ENCODE measurements at regions not wholly inside any gene's neighbourhood (a gene's known extent, or its start where the extent isn't known, plus 50 kb on each side); places are given as distances from the start of the nearest gene placed in this dataset.

- Histone ChIP-seq H3K9me3 (no peaks in the 10 kb centered on the region), H3K4me1 (peaks cover 33% of the 10 kb centered on the region), H3K4me3 (no peak overlapping the region), H3K4me2 (peak overlapping the region; percentile 44), H3K27ac (peak overlapping the region; percentile 38 to 80; a peak in 5 of 6 replicates)
- 32% methylated on average over 6 of the region's 6 CpGs for WGBS (ENCODE audit: missing lambda C conversion rate)
- CTCF ChIA-PET, result no interaction called here
- ATAC-seq, result peak in 1 of 2 experiments; percentile 28; a peak in 1 of 6 replicates
- TF ChIP-seq ZFP36 (IDR thresholded peaks at IDR 0.05; ENCODE audit: borderline replicate concordance, partially characterized antibody), result no peak
- no peak for TF ChIP-seq BHLHE40 (IDR thresholded peaks at IDR 0.05; ENCODE audit: low read depth, low read length)
- no peak for TF ChIP-seq HDAC2 (IDR thresholded peaks at IDR 0.05)
- no peak for TF ChIP-seq KDM1A (IDR thresholded peaks at IDR 0.05; ENCODE audit: low read depth)
- TF ChIP-seq CHD4 (IDR thresholded peaks at IDR 0.05; ENCODE audit: borderline replicate concordance), result no peak
- no peak for TF ChIP-seq ZSCAN20 (CRISPR knock-in tag; IDR thresholded peaks at IDR 0.05)
- no peak for TF ChIP-seq RNF2 (IDR thresholded peaks at IDR 0.05; ENCODE audit: borderline replicate concordance, low read depth)
- no peak for TF ChIP-seq MAFK (IDR thresholded peaks at IDR 0.05; ENCODE audit: partially characterized antibody)
- no peak for TF ChIP-seq NFE2L2 (conservative IDR thresholded peaks at IDR 0.05; ENCODE audit: low read length)
- no peak for TF ChIP-seq CHD2 (IDR thresholded peaks at IDR 0.05; ENCODE audit: low read length, partially characterized antibody)
- POLR2A ChIA-PET, result no interaction called here
- peak in 1 of 2 experiments; percentile 36 for DNase-seq (ENCODE audit: low read depth in 1 of 2, low spot score in 1 of 2)
- FAIRE-seq, result no peak
These were observed 104.0 kb upstream of the CARMIL1 start for GRCh38 chr6:25175196-25175595.

GRCh38 chr6:25175681-25176080, 103.5 kb upstream of the CARMIL1 start:
- peak overlapping the region; percentile 44 for H3K4me2 ChIP-seq
- TF ChIP-seq RAD21 (conservative IDR thresholded peaks at IDR 0.05 in 1 of 2, IDR thresholded peaks at IDR 0.05 in 1 of 2), result 0 out of 5 replicates have a peak, but pooled peaks of 1 of the 2 experiments have one; percentile 16
- no peak for TF ChIP-seq FOSB (CRISPR knock-in tag; IDR thresholded peaks at IDR 0.05)
- ATAC-seq (no peak), DNase-seq (ENCODE audit: low read depth in 1 of 2, low spot score in 1 of 2) (peak in 1 of 2 experiments; percentile 19), FAIRE-seq (no peak)
- WGBS (ENCODE audit: missing lambda C conversion rate), result 70% methylated on average over 2 of the region's 2 CpGs
- no peaks in the 10 kb centered on the region for H3K9me3 ChIP-seq
- peak overlapping the region; percentile 38 to 80; a peak in 4 of 6 replicates for H3K27ac ChIP-seq
- peaks cover 33% of the 10 kb centered on the region for H3K4me1 ChIP-seq
- no peak overlapping the region for H3K4me3 ChIP-seq
- ChIA-PET POLR2A (no interaction called here), CTCF (no interaction called here)

- POLR2A ChIA-PET, result no interaction called here
- Histone ChIP-seq H3K4me1 (peaks cover 33% of the 10 kb centered on the region), H3K27ac (no peak overlapping the region), H3K9me3 (no peaks in the 10 kb centered on the region), H3K4me3 (no peak overlapping the region), H3K4me2 (no peak overlapping the region)
- FAIRE-seq, result no peak
- DNase-seq (ENCODE audit: low read depth in 1 of 2, low spot score in 1 of 2), result no peak
- CTCF ChIA-PET, result no interaction called here
- no peak for TF ChIP-seq CBX2 (IDR thresholded peaks at IDR 0.05; ENCODE audit: borderline replicate concordance, low read depth)
- TF ChIP-seq HOXB5 (CRISPR knock-in tag; IDR thresholded peaks at IDR 0.05), result no peak
- no peak for TF ChIP-seq POLR2AphosphoS2 (conservative IDR thresholded peaks at IDR 0.05; ENCODE audit: low read length)
- TF ChIP-seq TP53 (CRISPR knock-in tag; IDR thresholded peaks at IDR 0.05), result no peak
- no peak for TF ChIP-seq BCL3 (IDR thresholded peaks at IDR 0.05)
- ATAC-seq, result no peak
These were observed 102.7 kb upstream of the CARMIL1 start for GRCh38 chr6:25176466-25176865.

- no peak for DNase-seq (ENCODE audit: low read depth in 1 of 2, low spot score in 1 of 2)
- no peak overlapping the region for H3K4me3 ChIP-seq
- POLR2A ChIA-PET, result interaction anchor here (0.6 kb wide), 1 partner anchor 16 kb away, joined by 8 read pairs; no protein-coding TSS in a partner anchor
- no peak for ATAC-seq
- no peak overlapping the region for H3K27ac ChIP-seq
- no peak for FAIRE-seq
- CTCF ChIA-PET, result no interaction called here
- H3K9me3 ChIP-seq, result no peaks in the 10 kb centered on the region
- 100% methylated on average over 1 of the region's 1 CpG for WGBS (ENCODE audit: missing lambda C conversion rate)
- H3K4me1 ChIP-seq, result peaks cover 33% of the 10 kb centered on the region
- no peak overlapping the region for H3K4me2 ChIP-seq
- TF ChIP-seq BHLHE40 (IDR thresholded peaks at IDR 0.05; ENCODE audit: low read depth, low read length) (no peak), HES2 (IDR thresholded peaks at IDR 0.05) (no peak), JUN (IDR thresholded peaks at IDR 0.05) (no peak), FOSB (CRISPR knock-in tag; IDR thresholded peaks at IDR 0.05) (no peak), ESRRA (IDR thresholded peaks at IDR 0.05; ENCODE audit: borderline replicate concordance, low read length) (no peak), CEBPB (IDR thresholded peaks at IDR 0.05) (no peak), HOXA7 (CRISPR knock-in tag; IDR thresholded peaks at IDR 0.05) (no peak), CHD4 (IDR thresholded peaks at IDR 0.05; ENCODE audit: borderline replicate concordance) (no peak), MYC (IDR thresholded peaks at IDR 0.05; ENCODE audit: borderline replicate concordance, low read length) (no peak), FOXS1 (CRISPR knock-in tag; IDR thresholded peaks at IDR 0.05) (no peak), MAZ (IDR thresholded peaks at IDR 0.05; ENCODE audit: borderline replicate concordance, low read depth, low read length) (no peak), USF2 (IDR thresholded peaks at IDR 0.05) (no peak), ELK1 (IDR thresholded peaks at IDR 0.05; ENCODE audit: low read depth, low read length) (no peak), PBX3 (IDR thresholded peaks at IDR 0.05) (no peak)
These were observed 101.6 kb upstream of the CARMIL1 start for GRCh38 chr6:25177500-25178028.
